Neutrophil (primary cell): ENCODE measurements at regions not wholly inside any gene's neighbourhood (a gene's known extent, or its start where the extent isn't known, plus 50 kb on each side); places are given as distances from the start of the nearest gene placed in this dataset.

Source experiments
- H3K27ac ChIP-seq: fragments of 200-600 bp; sonication (generic); 2 replicates; pipeline ENCODE4 v1.5.1; 2016; ENCODE audit warnings: mild to moderate bottlenecking, moderate library complexity
- H3K27me3 ChIP-seq: fragments of 200-600 bp; sonication (generic); 2 replicates; pipeline ENCODE4 v1.6.0; 2016; ENCODE audit warnings: mild to moderate bottlenecking
- H3K36me3 ChIP-seq: fragments of 200-600 bp; sonication (generic); 2 replicates; pipeline ENCODE4 v1.5.1; 2017
- H3K4me1 ChIP-seq, 2 experiments: fragments of 200-600 bp in 1 of 2; sonication (generic) in 1 of 2; 1 replicate in 1 of 2; 2 replicates in 1 of 2; pipeline versions ENCODE4 v1.5.1 to v1.6.1; 2013 to 2016; ENCODE audit warnings: low read depth in 1 of 2, low read length in 1 of 2, mild to moderate bottlenecking in 1 of 2, moderate library complexity in 1 of 2; ENCODE audit not compliant: control insufficient read depth in 1 of 2, insufficient read depth in 1 of 2
- H3K4me3 ChIP-seq, 2 experiments: fragments of 200-600 bp in 1 of 2; sonication (generic) in 1 of 2; 1 replicate in 1 of 2; 2 replicates in 1 of 2; pipeline ENCODE4 v1.5.1; 2013 to 2016; ENCODE audit warnings: low read depth in 1 of 2, low read length in 1 of 2, mild to moderate bottlenecking in 1 of 2, moderate library complexity in 1 of 2
- H3K9me3 ChIP-seq: fragments of 200-600 bp; sonication (generic); 2 replicates; pipeline ENCODE4 v1.5.1; 2016
- TF ChIP-seq, protein P1 (sequence below): fragments of 200-600 bp; sonication (generic); IDR thresholded peaks from 2 replicates; pipeline ENCODE4 v1.5.1; 2016; ENCODE audit warnings: antibody characterized with exemption

GRCh38 chr9:80881940-80882339 is 807.4 kb downstream of the TLE1 start:
- TF ChIP-seq, protein P1, sequence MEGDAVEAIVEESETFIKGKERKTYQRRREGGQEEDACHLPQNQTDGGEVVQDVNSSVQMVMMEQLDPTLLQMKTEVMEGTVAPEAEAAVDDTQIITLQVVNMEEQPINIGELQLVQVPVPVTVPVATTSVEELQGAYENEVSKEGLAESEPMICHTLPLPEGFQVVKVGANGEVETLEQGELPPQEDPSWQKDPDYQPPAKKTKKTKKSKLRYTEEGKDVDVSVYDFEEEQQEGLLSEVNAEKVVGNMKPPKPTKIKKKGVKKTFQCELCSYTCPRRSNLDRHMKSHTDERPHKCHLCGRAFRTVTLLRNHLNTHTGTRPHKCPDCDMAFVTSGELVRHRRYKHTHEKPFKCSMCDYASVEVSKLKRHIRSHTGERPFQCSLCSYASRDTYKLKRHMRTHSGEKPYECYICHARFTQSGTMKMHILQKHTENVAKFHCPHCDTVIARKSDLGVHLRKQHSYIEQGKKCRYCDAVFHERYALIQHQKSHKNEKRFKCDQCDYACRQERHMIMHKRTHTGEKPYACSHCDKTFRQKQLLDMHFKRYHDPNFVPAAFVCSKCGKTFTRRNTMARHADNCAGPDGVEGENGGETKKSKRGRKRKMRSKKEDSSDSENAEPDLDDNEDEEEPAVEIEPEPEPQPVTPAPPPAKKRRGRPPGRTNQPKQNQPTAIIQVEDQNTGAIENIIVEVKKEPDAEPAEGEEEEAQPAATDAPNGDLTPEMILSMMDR, result no peak
- H3K4me1 ChIP-seq, result no peaks in the 10 kb centered on the region
- H3K27ac ChIP-seq, result no peak overlapping the region
- H3K36me3 ChIP-seq, result no peaks in the 10 kb centered on the region
- no peaks in the 10 kb centered on the region for H3K9me3 ChIP-seq
- H3K27me3 ChIP-seq, result no peaks in the 10 kb centered on the region
- H3K4me3 ChIP-seq, result no peak overlapping the region

DNA sequence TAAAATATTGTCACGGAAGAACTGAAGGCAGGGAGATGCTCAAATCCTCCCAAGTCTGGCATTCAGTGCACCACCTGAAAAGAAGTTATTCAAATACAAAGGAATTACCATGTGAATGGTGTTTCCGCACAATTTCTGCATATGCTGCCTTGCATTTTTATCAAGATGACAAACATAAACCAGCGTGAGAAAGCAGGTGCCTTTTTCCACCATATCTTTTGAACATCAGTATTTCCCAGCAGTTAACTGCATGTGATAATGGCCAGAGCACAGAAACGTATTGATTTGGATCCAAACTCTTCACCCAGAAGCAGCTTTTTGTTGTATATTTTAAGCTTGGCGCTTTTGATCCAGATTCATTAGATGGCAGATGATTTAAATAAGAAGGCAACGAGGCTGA is 808.0 kb downstream of the TLE1 start:
- TF ChIP-seq, protein P1, result no peak
- H3K36me3 ChIP-seq, result no peaks in the 10 kb centered on the region
- no peaks in the 10 kb centered on the region for H3K27me3 ChIP-seq
- H3K9me3 ChIP-seq, result no peaks in the 10 kb centered on the region
- no peak overlapping the region for H3K4me3 ChIP-seq
- no peaks in the 10 kb centered on the region for H3K4me1 ChIP-seq
- H3K27ac ChIP-seq, result no peak overlapping the region

DNA sequence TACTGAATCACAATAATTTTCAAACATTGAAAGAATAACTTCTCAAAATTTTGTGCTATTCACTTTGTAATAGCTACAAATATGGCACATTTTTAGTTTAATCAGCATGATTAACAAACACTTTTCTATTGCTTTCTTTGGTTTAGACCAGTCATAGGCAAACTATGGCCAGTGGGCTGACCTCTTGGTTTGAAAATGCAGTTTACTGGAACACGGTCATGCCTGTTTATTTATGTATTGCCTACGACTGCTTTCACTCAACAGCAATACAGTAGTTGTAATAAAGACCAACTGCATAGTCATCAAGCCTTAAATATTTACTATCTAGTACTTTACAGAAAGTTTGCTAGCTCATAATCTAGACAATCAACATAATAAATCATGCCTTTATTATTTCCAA is 810.8 kb downstream of the TLE1 start:
- H3K36me3 ChIP-seq, result no peaks in the 10 kb centered on the region
- no peaks in the 10 kb centered on the region for H3K9me3 ChIP-seq
- H3K27me3 ChIP-seq, result no peaks in the 10 kb centered on the region
- H3K27ac ChIP-seq, result no peak overlapping the region
- H3K4me1 ChIP-seq, result no peaks in the 10 kb centered on the region
- TF ChIP-seq, protein P1, result no peak
- H3K4me3 ChIP-seq, result no peak overlapping the region

GRCh38 chr9:80875947-80876346 is 813.4 kb downstream of the TLE1 start:
- TF ChIP-seq, protein P1, result no peak
- no peaks in the 10 kb centered on the region for H3K9me3 ChIP-seq

GRCh38 chr9:80874276-80874675 is 815.1 kb downstream of the TLE1 start:
- Histone ChIP-seq H3K4me3 (no peak overlapping the region), H3K27me3 (no peaks in the 10 kb centered on the region), H3K4me1 (no peaks in the 10 kb centered on the region), H3K9me3 (no peaks in the 10 kb centered on the region), H3K36me3 (no peaks in the 10 kb centered on the region), H3K27ac (no peak overlapping the region)
- TF ChIP-seq, protein P1, result no peak

More at GRCh38 chr9:80875947-80876346, 813.4 kb downstream of the TLE1 start:
- Histone ChIP-seq H3K4me3 (no peak overlapping the region), H3K36me3 (no peaks in the 10 kb centered on the region), H3K27ac (no peak overlapping the region), H3K27me3 (no peaks in the 10 kb centered on the region), H3K4me1 (no peaks in the 10 kb centered on the region)

DNA sequence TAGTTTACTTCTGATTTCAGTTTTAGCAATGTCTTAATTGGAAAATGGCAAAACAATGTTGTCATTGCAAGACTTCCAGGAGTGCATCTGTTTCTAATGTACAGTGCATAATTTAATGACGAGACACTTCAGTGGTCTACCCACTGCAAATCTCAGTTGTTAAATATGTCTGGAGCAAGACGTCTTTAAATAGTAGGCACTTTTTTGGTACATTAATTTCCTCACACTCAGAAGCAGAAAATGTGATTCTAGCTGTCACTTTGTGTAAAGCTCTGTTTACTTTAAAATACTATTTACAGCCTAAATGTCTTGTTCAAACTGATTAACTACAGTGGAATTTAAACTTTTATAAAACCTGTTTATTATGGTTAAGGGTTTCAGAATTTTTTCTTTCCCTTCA is 815.5 kb downstream of the TLE1 start:
- H3K27me3 ChIP-seq, result no peaks in the 10 kb centered on the region
- H3K4me3 ChIP-seq, result no peak overlapping the region
- no peak overlapping the region for H3K27ac ChIP-seq
- no peaks in the 10 kb centered on the region for H3K36me3 ChIP-seq
- TF ChIP-seq, protein P1, result no peak
- no peaks in the 10 kb centered on the region for H3K4me1 ChIP-seq
- no peaks in the 10 kb centered on the region for H3K9me3 ChIP-seq
